K562 (cell line): ENCODE measurements at regions not wholly inside any gene's neighbourhood (a gene's known extent, or its start where the extent isn't known, plus 50 kb on each side); places are given as distances from the start of the nearest gene placed in this dataset.

Experiments
- ATAC-seq: fragments of 200-7000 bp; cut with Tn5 transposase; 3 replicates; pipeline ENCODE4 v1.9.1; 2020; ENCODE audit warnings: moderate library complexity
- BruUV-seq: library from RNA; stranded (reverse); fragments of 400-500 nt; replicated peaks from 2 replicates; lab custom pipeline; 2021; lab: Mats Ljungman, UMichigan
- CTCF ChIA-PET: fragments of 300-600 bp; formaldehyde crosslinking; extraction: SDS; loops from one replicate; lab custom pipeline; 2021; ENCODE audit warnings: low intra/inter-chr PET ratio; lab: Yijun Ruan, JAX
- POLR2A ChIA-PET: fragments of 300-600, 350-650 bp; sonication (Branson Sonifier 250); formaldehyde crosslinking; extraction: SDS; loops from one replicate; lab custom pipeline; 2021; ENCODE audit warnings: antibody characterized with exemption, inconsistent platforms; lab: Yijun Ruan, JAX
- DNase-seq, 4 experiments: peaks; one replicate each; pipeline versions ENCODE4 v3.0.0 to v3.0.0-alpha.2; 2011 to 2018; ENCODE audit warnings: low spot score in 3 of 4, mixed read lengths in 3 of 4; ENCODE audit errors: extremely low read depth in 1 of 4
- FAIRE-seq: peaks from 2 replicates; lab custom pipeline; 2011; peaks lifted over from hg19 to GRCh38; lab: Jason Lieb, UNC
- H2AFZ ChIP-seq: 2 replicates; pipeline ENCODE4 v1.6.0; 2011; ENCODE audit warnings: low read depth, low read length, control low read depth, inconsistent platforms
- H3K27ac ChIP-seq: fragments of 200-600 bp; 3 replicates; pipeline ENCODE4 v1.8.0; 2011; ENCODE audit warnings: low read depth, mild to moderate bottlenecking, control low read depth, inconsistent platforms, low read length, moderate library complexity, mixed read lengths; ENCODE audit errors: extremely low read depth
- H3K27me3 ChIP-seq, 2 experiments: fragments of 300-600 bp in 1 of 2; 2 replicates in 1 of 2; 3 replicates in 1 of 2; pipeline versions ENCODE4 v1.6.0 to v1.8.0; 2011; ENCODE audit warnings: inconsistent platforms in 2 of 2, low read length in 2 of 2, mild to moderate bottlenecking in 1 of 2, mixed read lengths in 1 of 2, moderate library complexity in 1 of 2; ENCODE audit not compliant: control insufficient read depth in 2 of 2, insufficient read depth in 2 of 2
- H3K36me3 ChIP-seq: fragments of 300-600 bp; 3 replicates; pipeline ENCODE4 v1.8.0; 2011; ENCODE audit warnings: mild to moderate bottlenecking, low read length, inconsistent platforms; ENCODE audit not compliant: control insufficient read depth, insufficient read depth
- H3K4me1 ChIP-seq, 2 experiments: fragments of 200-600 bp in 1 of 2; replicated peaks in 1 of 2; 2 replicates in 1 of 2; 3 replicates in 1 of 2; pipeline versions ENCODE4 v1.5.1 to v1.8.0; 2011; ENCODE audit warnings: inconsistent platforms in 2 of 2, low read length in 2 of 2, mild to moderate bottlenecking in 1 of 2, mixed read lengths in 1 of 2, moderate library complexity in 1 of 2; ENCODE audit not compliant: control insufficient read depth in 2 of 2, insufficient read depth in 2 of 2
- H3K4me2 ChIP-seq: 2 replicates; pipeline ENCODE4 v1.6.1; 2011; ENCODE audit warnings: low read length, control low read depth, inconsistent platforms, mixed read lengths; ENCODE audit not compliant: insufficient read depth
- H3K4me3 ChIP-seq: fragments of 200-600 bp; sonication (generic), shearing (Covaris generic); 2 replicates; pipeline ENCODE4 v1.5.1; 2016; ENCODE audit warnings: control low read depth, inconsistent platforms
- H3K79me2 ChIP-seq: fragments of 200-600 bp; 3 replicates; pipeline ENCODE4 v1.8.0; 2011; ENCODE audit warnings: low read length, inconsistent platforms; ENCODE audit not compliant: control insufficient read depth, insufficient read depth
- H3K9ac ChIP-seq, 2 experiments: 2 replicates each; pipeline versions ENCODE4 v1.6.0 to v1.6.1; 2011; ENCODE audit warnings: low read depth in 2 of 2, low read length in 2 of 2, control low read depth in 1 of 2, inconsistent platforms in 1 of 2, mild to moderate bottlenecking in 1 of 2, mixed read lengths in 1 of 2; ENCODE audit not compliant: insufficient read depth in 1 of 2
- H3K9me1 ChIP-seq: one replicate; pipeline ENCODE4 v1.6.0; 2011; ENCODE audit warnings: inconsistent platforms, mild to moderate bottlenecking, low read length, moderate library complexity; ENCODE audit not compliant: control insufficient read depth, insufficient read depth
- H3K9me3 ChIP-seq: replicated peaks from 2 replicates; pipeline ENCODE4 v1.5.1; 2011; ENCODE audit warnings: low read depth, low read length, inconsistent platforms; ENCODE audit not compliant: control insufficient read depth, insufficient read depth
- H4K20me1 ChIP-seq: replicated peaks from 2 replicates; pipeline ENCODE4 v1.6.1; 2011; ENCODE audit warnings: low read length, inconsistent platforms, mixed read lengths; ENCODE audit not compliant: control insufficient read depth, insufficient read depth
- GABPB1 ChIP-seq: sonication (generic); formaldehyde crosslinking; IDR thresholded peaks from 2 replicates; pipeline ENCODE4 v1.8.0; 2022; ENCODE audit warnings: mild to moderate bottlenecking, missing genetic modification reagents
- JUND ChIP-seq, 2 experiments: IDR thresholded peaks; 2 replicates in 1 of 2; 3 replicates in 1 of 2; pipeline ENCODE4 v1.6.1; 2011; ENCODE audit warnings: borderline replicate concordance in 2 of 2, low read depth in 2 of 2, low read length in 2 of 2, improper control_type of control experiment in 1 of 2, missing biosample characterization in 1 of 2, missing genetic modification characterization in 1 of 2, missing genetic modification reagents in 1 of 2
- MYBL2 ChIP-seq, 2 experiments: fragments of 450-650 bp in 1 of 2; sonication (generic) in 1 of 2; formaldehyde crosslinking in 1 of 2; IDR thresholded peaks; 2 replicates each; pipeline versions ENCODE4 v1.6.1 to v1.8.1; 2017 to 2022; ENCODE audit warnings: borderline replicate concordance in 1 of 2, inconsistent platforms in 1 of 2, low read depth in 1 of 2, mild to moderate bottlenecking in 1 of 2, missing genetic modification reagents in 1 of 2, moderate library complexity in 1 of 2
- POLR2H ChIP-seq: IDR thresholded peaks from 2 replicates; pipeline ENCODE4 v1.6.1; 2016; ENCODE audit warnings: missing genetic modification characterization, low read depth, mild to moderate bottlenecking, control low read depth, missing compliant biosample characterization, moderate library complexity
- RBM17 ChIP-seq: fragments of 200-400 bp; formaldehyde crosslinking; IDR thresholded peaks from 2 replicates; pipeline ENCODE4 v1.6.1; 2017; ENCODE audit warnings: low read depth, mild to moderate bottlenecking, low read length, borderline replicate concordance
- RBM34 ChIP-seq: fragments of 200-400 bp; formaldehyde crosslinking; IDR thresholded peaks from 2 replicates; pipeline ENCODE4 v1.6.1; 2018; ENCODE audit warnings: low read length, borderline replicate concordance; ENCODE audit not compliant: insufficient read depth
- RCOR1 ChIP-seq, 2 experiments: IDR thresholded peaks; 2 replicates each; pipeline ENCODE4 v1.6.1; 2012; ENCODE audit warnings: low read depth in 2 of 2, low read length in 2 of 2, borderline replicate concordance in 1 of 2, improper control_type of control experiment in 1 of 2
- TCFL5 ChIP-seq: fragments of 250-450 bp; sonication (Bioruptor Pico); conservative IDR thresholded peaks from 2 replicates; pipeline ENCODE4 v1.6.1; 2021; ENCODE audit warnings: mild to moderate bottlenecking, moderate library complexity, matching md5 sums
- ZC3H8 ChIP-seq: fragments of 450-650 bp; IDR thresholded peaks from 2 replicates; pipeline ENCODE4 v1.6.1; 2017
- ZNF146 ChIP-seq: IDR thresholded peaks from one replicate; pipeline ENCODE4 v1.6.1; 2018; ENCODE audit warnings: missing compliant biosample characterization; ENCODE audit not compliant: unreplicated experiment
- ZNF175 ChIP-seq: fragments of 200-800 bp; sonication (Bioruptor generic); IDR thresholded peaks from 2 replicates; pipeline ENCODE4 v1.6.1; 2016; ENCODE audit warnings: low read depth, mild to moderate bottlenecking, missing genetic modification characterization, missing compliant biosample characterization
- WGBS: fragments of 100-300 bp; shearing (Covaris generic); methylation state at CpG from one replicate; pipeline ENCODE4 v1.1.6; 2016; ENCODE audit warnings: low coverage, mixed read lengths; ENCODE audit not compliant: insufficient coverage; ENCODE audit errors: missing lambda C conversion rate; 5-methylcytosine and 5-hydroxymethylcytosine counted together
- in situ Hi-C: fragments of 300-500 bp; cut with MboI; formaldehyde crosslinking; loops from 4 replicates; pipeline ENCODE4 v1.15.0; 2018; ENCODE audit warnings: inconsistent platforms, mixed read lengths
- intact Hi-C: fragments of 100-400 bp; cut with micrococcal nuclease; formaldehyde crosslinking; loops from 2 replicates; pipeline ENCODE4 v1.14.2; 2022
- TF ChIP-seq, protein P1 (sequence below), 2 experiments: fragments of 200-800 bp in 1 of 2; sonication (Bioruptor generic) in 1 of 2; sonication (generic) in 1 of 2; formaldehyde crosslinking in 1 of 2; IDR thresholded peaks in 1 of 2; conservative IDR thresholded peaks in 1 of 2; 2 replicates each; pipeline versions ENCODE4 v1.5.0 to v1.6.1; 2016 to 2020; ENCODE audit warnings: missing compliant biosample characterization in 1 of 2, missing genetic modification characterization in 1 of 2, missing genetic modification reagents in 1 of 2
- TF ChIP-seq, protein P2 (sequence below), 2 experiments: IDR thresholded peaks in 1 of 2; conservative IDR thresholded peaks in 1 of 2; 2 replicates each; pipeline ENCODE4 v1.6.1; 2016; ENCODE audit warnings: low read depth in 2 of 2, mild to moderate bottlenecking in 1 of 2, missing compliant biosample characterization in 1 of 2, missing genetic modification characterization in 1 of 2, moderate library complexity in 1 of 2

DNA sequence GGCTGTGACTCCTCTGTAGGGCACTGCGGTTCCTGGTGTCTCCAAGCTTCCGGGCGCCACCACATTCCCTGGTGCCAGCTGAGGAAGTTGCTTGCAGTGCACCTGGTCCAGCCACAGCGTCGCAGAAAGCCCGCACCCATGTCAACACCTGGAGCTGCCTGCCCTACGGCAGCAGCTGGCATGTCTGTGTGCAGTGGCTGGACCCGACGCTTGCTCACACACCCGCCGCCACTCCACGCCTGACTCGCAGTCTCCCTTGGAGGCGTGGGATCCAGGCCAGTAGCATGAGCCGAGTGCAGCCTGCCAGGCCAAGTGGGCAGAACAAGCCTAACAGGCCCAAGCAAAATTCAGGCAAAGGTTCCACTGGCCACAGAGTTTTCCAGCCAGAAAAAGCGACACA is 118.1 kb upstream of the PHF14 start (continued):
- TF ChIP-seq, protein P1, sequence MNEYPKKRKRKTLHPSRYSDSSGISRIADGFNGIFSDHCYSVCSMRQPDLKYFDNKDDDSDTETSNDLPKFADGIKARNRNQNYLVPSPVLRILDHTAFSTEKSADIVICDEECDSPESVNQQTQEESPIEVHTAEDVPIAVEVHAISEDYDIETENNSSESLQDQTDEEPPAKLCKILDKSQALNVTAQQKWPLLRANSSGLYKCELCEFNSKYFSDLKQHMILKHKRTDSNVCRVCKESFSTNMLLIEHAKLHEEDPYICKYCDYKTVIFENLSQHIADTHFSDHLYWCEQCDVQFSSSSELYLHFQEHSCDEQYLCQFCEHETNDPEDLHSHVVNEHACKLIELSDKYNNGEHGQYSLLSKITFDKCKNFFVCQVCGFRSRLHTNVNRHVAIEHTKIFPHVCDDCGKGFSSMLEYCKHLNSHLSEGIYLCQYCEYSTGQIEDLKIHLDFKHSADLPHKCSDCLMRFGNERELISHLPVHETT (CRISPR knock-in tag; conservative IDR thresholded peaks at IDR 0.05 in 1 of 2, IDR thresholded peaks at IDR 0.05 in 1 of 2): no peak
- TF ChIP-seq MYBL2 (IDR thresholded peaks at IDR 0.05; ENCODE audit: low read depth) (no peak), MYBL2 (CRISPR knock-in tag; IDR thresholded peaks at IDR 0.05; ENCODE audit: borderline replicate concordance) (no peak), ZNF175 (CRISPR knock-in tag) (no peak), RBM17 (no peak), POLR2H (no peak)

DNA sequence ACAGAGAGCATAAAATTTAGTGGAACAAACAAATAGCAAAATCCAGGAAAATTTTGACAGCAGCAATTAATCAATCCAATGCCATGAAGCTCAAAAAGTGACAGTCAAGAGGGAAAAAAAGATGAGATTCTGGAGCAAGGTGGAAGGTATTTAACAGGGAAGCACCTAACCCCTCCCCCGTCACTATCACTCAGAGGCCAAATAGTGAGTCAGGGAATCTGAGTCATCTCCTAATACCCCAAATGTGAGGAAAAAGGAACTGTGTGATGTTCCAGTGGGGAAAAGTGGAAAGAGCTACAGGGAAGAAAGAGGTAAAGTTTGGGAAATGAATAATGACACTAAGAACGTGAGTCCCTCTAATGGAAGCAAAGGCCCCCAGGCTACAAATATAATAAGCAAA is 113.2 kb upstream of the PHF14 start:
- ATAC-seq: peak; percentile 27; the same call in 1 of the 3 replicates
- Histone ChIP-seq H3K9ac (no peak overlapping the region), H4K20me1 (no peaks in the 10 kb centered on the region), H3K9me1 (no peaks in the 10 kb centered on the region), H3K27me3 (0 out of 5 replicates have a peak, but pooled peaks cover 0 to 3% of the 10 kb centered on the region in 2 experiments), H3K79me2 (no peaks in the 10 kb centered on the region), H2AFZ (no peak overlapping the region), H3K27ac (no peak overlapping the region), H3K36me3 (no peaks in the 10 kb centered on the region), H3K4me2 (no peak overlapping the region), H3K9me3 (no peaks in the 10 kb centered on the region), H3K4me3 (no peak overlapping the region), H3K4me1 (peaks cover 0 to 2% of the 10 kb centered on the region in 2 experiments; a peak in 1 of 5 replicates)
- BruUV-seq: no TSS peak
- POLR2A ChIA-PET: no interaction called here
- in situ Hi-C loops: no loop called here
- intact Hi-C loops: no loop called here
- CTCF ChIA-PET: no interaction called here
- peak in 1 of 4 experiments; percentile 13 for DNase-seq
- FAIRE-seq: no peak
- WGBS: 4% methylated on average over 2 of the region's 2 CpGs
- no peak for TF ChIP-seq ZNF146 (CRISPR knock-in tag)
- TF ChIP-seq GABPB1 (CRISPR knock-in tag): no peak
- TF ChIP-seq RBM34: no peak
- TF ChIP-seq, protein P2, sequence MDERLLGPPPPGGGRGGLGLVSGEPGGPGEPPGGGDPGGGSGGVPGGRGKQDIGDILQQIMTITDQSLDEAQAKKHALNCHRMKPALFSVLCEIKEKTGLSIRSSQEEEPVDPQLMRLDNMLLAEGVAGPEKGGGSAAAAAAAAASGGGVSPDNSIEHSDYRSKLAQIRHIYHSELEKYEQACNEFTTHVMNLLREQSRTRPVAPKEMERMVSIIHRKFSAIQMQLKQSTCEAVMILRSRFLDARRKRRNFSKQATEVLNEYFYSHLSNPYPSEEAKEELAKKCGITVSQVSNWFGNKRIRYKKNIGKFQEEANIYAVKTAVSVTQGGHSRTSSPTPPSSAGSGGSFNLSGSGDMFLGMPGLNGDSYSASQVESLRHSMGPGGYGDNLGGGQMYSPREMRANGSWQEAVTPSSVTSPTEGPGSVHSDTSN (CRISPR knock-in tag; IDR thresholded peaks at IDR 0.05; ENCODE audit: low read depth): no peak
- TF ChIP-seq, protein P2 (tag; conservative IDR thresholded peaks at IDR 0.05; ENCODE audit: low read depth): peak; percentile 50; the same call in 1 of the 2 replicates
- TF ChIP-seq JUND (IDR thresholded peaks at IDR 0.05; ENCODE audit: borderline replicate concordance, low read depth, low read length): peak; percentile 65; the same call in 1 of the 2 replicates
- TF ChIP-seq JUND (tag; IDR thresholded peaks at IDR 0.05; ENCODE audit: borderline replicate concordance, low read depth, low read length): peak; percentile 77; the same call in 2 of the 3 replicates
- TF ChIP-seq ZC3H8: no peak
- no peak for TF ChIP-seq RCOR1 (IDR thresholded peaks at IDR 0.05; ENCODE audit: borderline replicate concordance in 1 of 2, low read depth in 2 of 2, low read length in 2 of 2)
- no peak for TF ChIP-seq TCFL5 (CRISPR knock-in tag)
